Peyer's patch (tissue), 4 donors: ENCODE measurements at regions not wholly inside any gene's neighbourhood (a gene's known extent, or its start where the extent isn't known, plus 50 kb on each side); places are given as distances from the start of the nearest gene placed in this dataset.

ENCODE experiments used
- DNase-seq, 3 donors: peaks; one replicate each; pipeline ENCODE4 v3.0.0-alpha.2; 2017 to 2019
- H3K27ac ChIP-seq, 4 donors: fragments of 200-600 bp; sonication (generic); one replicate each; pipeline ENCODE4 v1.5.1; 2016 to 2019
- H3K27me3 ChIP-seq, 2 donors: fragments of 200-600 bp; sonication (generic); one replicate each; pipeline ENCODE4 v1.5.1; 2019
- H3K36me3 ChIP-seq, 3 donors: fragments of 200-600 bp; sonication (generic); one replicate each; pipeline ENCODE4 v1.5.1; 2016 to 2019
- H3K4me1 ChIP-seq, 4 donors: fragments of 200-600 bp; sonication (generic); one replicate each; pipeline ENCODE4 v1.5.1; 2016 to 2019
- H3K4me3 ChIP-seq, 4 donors: fragments of 200-600 bp; sonication (generic); 1 replicate in 3 of 4; 2 replicates in 1 of 4; pipeline ENCODE4 v1.5.1; 2016 to 2019; ENCODE audit warnings: mild to moderate bottlenecking in 1 of 4
- H3K9me3 ChIP-seq, 4 donors: fragments of 200-600 bp; sonication (generic); one replicate each; pipeline ENCODE4 v1.5.1; 2016 to 2019; ENCODE audit warnings: mild to moderate bottlenecking in 1 of 4
- CTCF ChIP-seq, 6 experiments: fragments of 450-650 bp in 4 of 6; fragments of 200-600 bp in 2 of 6; sonication (generic) in 1 of 6; IDR thresholded peaks; one replicate each; pipeline ENCODE4 v1.5.1; 2017 to 2019; ENCODE audit warnings: antibody characterized with exemption in 6 of 6, mild to moderate bottlenecking in 3 of 6, moderate library complexity in 1 of 6
- POLR2A ChIP-seq, 2 donors: fragments of 450-650 bp; IDR thresholded peaks; one replicate each; pipeline ENCODE4 v1.5.1; 2017; ENCODE audit warnings: antibody characterized with exemption in 2 of 2, mild to moderate bottlenecking in 2 of 2, moderate library complexity in 2 of 2

DNA sequence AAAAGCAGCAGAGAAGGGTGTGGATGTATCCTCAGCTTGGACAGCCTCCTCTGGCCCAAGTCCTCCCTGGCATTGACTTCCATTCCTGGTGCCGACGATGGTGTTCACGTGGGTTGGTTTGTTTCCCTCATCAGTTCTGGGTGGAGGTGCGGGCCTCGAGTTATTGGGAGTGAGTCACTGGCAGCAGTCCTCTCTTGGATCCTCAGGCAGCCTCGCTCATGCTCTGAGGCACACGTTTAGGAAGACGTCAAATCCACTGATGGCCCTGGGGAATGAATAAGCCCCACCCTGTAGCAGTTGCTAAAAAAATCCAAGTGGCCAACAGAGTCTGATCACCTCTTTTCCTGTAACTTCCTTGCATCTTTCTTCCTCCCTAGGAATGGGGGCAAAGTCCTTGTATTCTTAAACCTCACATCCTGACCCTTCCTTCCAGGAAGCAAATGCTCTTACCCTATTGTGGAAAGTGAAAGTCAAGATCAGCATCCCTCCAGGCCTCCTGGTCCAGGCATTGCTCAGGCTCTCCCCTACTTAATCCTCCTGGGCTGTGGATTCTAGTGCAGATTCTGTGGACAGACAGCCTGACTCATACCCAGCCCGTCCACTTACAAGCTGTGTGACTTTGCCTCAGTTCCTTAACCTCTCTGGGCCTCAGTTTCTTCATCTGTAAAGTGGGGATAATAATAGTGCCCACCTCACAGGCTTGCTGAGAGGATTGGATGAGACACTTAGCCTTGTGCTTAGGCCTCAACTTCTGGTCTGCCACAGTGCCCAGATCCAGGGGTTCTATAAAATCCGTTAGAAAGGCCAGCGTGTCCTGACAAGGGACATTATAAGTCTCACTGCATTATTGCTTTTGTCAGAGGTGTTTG lies 111.1 kb downstream of the TLR5 start:
- Histone ChIP-seq H3K27me3 (no peaks in the 10 kb centered on the region), H3K4me3 (no peak overlapping the region)
- TF ChIP-seq CTCF (IDR thresholded peaks at IDR 0.05) (no peak), POLR2A (IDR thresholded peaks at IDR 0.05) (no peak)

GRCh38 chr1:223033658-223034057 lies 109.4 kb downstream of the TLR5 start:
- no peak for TF ChIP-seq POLR2A (IDR thresholded peaks at IDR 0.05)
- no peak for TF ChIP-seq CTCF (IDR thresholded peaks at IDR 0.05)

More for the DNA sequence above, 111.1 kb downstream of the TLR5 start:
- Histone ChIP-seq H3K4me1 (no peaks in the 10 kb centered on the region), H3K9me3 (no peaks in the 10 kb centered on the region), H3K36me3 (no peaks in the 10 kb centered on the region), H3K27ac (no peak overlapping the region)
- DNase-seq: no peak

DNA sequence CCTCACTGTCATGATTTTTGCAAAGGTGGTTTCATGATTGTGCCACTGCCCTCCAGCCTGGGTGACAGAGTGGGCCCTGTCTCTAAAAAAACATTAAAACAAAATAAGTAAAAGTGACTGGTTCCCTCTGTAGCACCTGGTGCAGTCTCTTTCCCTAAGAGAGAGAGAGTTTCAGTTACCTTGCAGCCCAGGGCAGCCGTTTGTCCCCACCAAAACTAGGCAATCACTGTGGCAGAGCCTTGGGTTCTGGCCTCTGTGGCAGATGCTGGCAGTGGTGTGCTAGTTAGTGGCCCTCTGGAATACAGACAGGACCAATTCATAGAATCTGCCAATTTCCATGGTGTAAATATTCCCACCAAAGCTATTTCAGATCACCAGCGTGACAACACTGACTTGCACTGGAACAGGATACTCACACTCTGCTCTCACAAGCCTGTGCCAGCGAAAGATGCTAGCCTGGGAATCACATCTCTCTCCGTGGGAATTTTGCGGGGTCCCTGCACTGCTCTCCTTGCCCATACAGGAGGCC lies 108.7 kb downstream of the TLR5 start:
- DNase-seq: no peak
- TF ChIP-seq CTCF (IDR thresholded peaks at IDR 0.05): no peak
- TF ChIP-seq POLR2A (IDR thresholded peaks at IDR 0.05): no peak
- Histone ChIP-seq H3K4me3 (no peak overlapping the region), H3K27ac (no peak overlapping the region), H3K36me3 (no peaks in the 10 kb centered on the region), H3K9me3 (no peaks in the 10 kb centered on the region), H3K4me1 (no peaks in the 10 kb centered on the region), H3K27me3 (no peaks in the 10 kb centered on the region)

More at GRCh38 chr1:223033658-223034057, 109.4 kb downstream of the TLR5 start:
- Histone ChIP-seq H3K4me3 (no peak overlapping the region), H3K27me3 (no peaks in the 10 kb centered on the region), H3K27ac (no peak overlapping the region), H3K4me1 (no peaks in the 10 kb centered on the region), H3K9me3 (no peaks in the 10 kb centered on the region), H3K36me3 (no peaks in the 10 kb centered on the region)
- no peak for DNase-seq

GRCh38 chr1:223035724-223036478 lies 107.1 kb downstream of the TLR5 start:
- Histone ChIP-seq H3K27me3 (no peaks in the 10 kb centered on the region), H3K36me3 (no peaks in the 10 kb centered on the region), H3K4me1 (no peaks in the 10 kb centered on the region), H3K9me3 (no peaks in the 10 kb centered on the region), H3K27ac (no peak overlapping the region), H3K4me3 (no peak overlapping the region)
- no peak for DNase-seq
- no peak for TF ChIP-seq CTCF (IDR thresholded peaks at IDR 0.05)
- no peak for TF ChIP-seq POLR2A (IDR thresholded peaks at IDR 0.05)

DNA sequence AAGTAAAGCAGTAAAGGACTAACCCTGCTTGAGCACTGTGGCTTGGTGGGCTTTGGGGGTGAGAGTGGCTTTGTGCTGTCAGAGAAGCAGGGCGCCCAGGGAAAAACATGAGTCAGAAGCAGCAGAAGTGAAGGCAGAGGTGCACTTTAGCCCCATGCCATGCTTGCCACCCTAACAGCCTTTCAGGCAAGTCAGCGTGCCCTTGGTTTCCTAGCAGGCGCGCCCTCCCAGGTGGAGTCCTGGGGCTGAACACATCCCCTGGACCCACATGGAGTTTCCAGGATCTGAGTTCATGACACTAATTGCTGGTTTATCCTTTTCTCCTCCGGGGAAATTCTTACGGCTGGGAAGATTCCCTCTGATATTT lies 106.6 kb downstream of the TLR5 start:
- DNase-seq: no peak

More for the DNA sequence above, 106.6 kb downstream of the TLR5 start:
- H3K4me3 ChIP-seq: no peak overlapping the region
- no peak overlapping the region for H3K27ac ChIP-seq
- no peaks in the 10 kb centered on the region for H3K36me3 ChIP-seq
- no peak for TF ChIP-seq CTCF (IDR thresholded peaks at IDR 0.05)
- no peak for TF ChIP-seq POLR2A (IDR thresholded peaks at IDR 0.05)
- H3K4me1 ChIP-seq: no peaks in the 10 kb centered on the region
- H3K9me3 ChIP-seq: no peaks in the 10 kb centered on the region
- no peaks in the 10 kb centered on the region for H3K27me3 ChIP-seq
